ENCODE measurements at regions not wholly inside any gene's neighbourhood (a gene's known extent, or its start where the extent isn't known, plus 50 kb on each side); places are given as distances from the start of the nearest gene placed in this dataset.

DNA sequence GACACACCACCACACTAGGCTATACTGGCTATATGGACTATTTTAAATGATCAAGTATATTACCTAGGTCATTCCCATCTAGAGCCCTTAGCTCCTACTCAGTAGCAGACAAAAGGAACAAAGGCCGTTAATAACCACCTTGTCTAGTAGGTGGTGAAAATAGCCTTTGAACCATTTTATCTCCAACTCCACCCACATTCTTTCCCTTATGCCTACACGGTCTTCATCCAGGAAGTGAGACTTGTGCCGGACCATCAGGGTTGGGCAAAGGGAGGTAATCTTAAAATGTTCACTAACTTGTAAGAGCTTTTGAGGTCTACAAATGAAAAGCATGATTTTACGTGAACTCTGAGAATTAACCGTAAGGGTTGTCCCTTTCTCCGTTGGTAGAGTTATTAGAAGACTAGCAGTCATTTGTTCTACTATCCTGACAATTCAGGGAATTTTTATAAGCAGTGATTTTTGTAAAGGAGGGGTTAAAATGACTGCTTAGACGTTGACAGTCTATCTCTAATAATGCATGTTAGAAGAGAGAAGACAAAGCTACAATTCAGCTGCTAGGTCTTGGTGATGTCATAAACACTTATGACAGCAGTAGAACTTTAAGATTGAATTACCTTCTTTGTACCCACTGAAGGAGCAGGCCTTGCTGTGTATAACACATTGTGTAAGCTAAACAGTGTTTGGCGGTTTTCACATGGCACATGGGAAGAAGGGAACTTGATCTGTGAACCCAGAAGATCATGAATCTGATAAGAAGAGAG, 371.8 kb upstream of the JAG1 start:
- TF ChIP-seq, protein P1, sequence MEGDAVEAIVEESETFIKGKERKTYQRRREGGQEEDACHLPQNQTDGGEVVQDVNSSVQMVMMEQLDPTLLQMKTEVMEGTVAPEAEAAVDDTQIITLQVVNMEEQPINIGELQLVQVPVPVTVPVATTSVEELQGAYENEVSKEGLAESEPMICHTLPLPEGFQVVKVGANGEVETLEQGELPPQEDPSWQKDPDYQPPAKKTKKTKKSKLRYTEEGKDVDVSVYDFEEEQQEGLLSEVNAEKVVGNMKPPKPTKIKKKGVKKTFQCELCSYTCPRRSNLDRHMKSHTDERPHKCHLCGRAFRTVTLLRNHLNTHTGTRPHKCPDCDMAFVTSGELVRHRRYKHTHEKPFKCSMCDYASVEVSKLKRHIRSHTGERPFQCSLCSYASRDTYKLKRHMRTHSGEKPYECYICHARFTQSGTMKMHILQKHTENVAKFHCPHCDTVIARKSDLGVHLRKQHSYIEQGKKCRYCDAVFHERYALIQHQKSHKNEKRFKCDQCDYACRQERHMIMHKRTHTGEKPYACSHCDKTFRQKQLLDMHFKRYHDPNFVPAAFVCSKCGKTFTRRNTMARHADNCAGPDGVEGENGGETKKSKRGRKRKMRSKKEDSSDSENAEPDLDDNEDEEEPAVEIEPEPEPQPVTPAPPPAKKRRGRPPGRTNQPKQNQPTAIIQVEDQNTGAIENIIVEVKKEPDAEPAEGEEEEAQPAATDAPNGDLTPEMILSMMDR (conservative IDR thresholded peaks at IDR 0.05; ENCODE audit: low read depth, low read length), result no peak
- TF ChIP-seq SMC3 (IDR thresholded peaks at IDR 0.05; ENCODE audit: low read depth, low read length), result no peak
- TF ChIP-seq, protein P2, sequence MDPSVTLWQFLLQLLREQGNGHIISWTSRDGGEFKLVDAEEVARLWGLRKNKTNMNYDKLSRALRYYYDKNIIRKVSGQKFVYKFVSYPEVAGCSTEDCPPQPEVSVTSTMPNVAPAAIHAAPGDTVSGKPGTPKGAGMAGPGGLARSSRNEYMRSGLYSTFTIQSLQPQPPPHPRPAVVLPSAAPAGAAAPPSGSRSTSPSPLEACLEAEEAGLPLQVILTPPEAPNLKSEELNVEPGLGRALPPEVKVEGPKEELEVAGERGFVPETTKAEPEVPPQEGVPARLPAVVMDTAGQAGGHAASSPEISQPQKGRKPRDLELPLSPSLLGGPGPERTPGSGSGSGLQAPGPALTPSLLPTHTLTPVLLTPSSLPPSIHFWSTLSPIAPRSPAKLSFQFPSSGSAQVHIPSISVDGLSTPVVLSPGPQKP (IDR thresholded peaks at IDR 0.05; ENCODE audit: borderline replicate concordance, low read depth, low read length), result no peak
- no peak for TF ChIP-seq POLR2A (IDR thresholded peaks at IDR 0.05; ENCODE audit: low read depth, low read length)
- no peak for TF ChIP-seq MAZ (IDR thresholded peaks at IDR 0.05; ENCODE audit: borderline replicate concordance, low read depth, low read length)
- TF ChIP-seq USF2 (IDR thresholded peaks at IDR 0.05; ENCODE audit: low read depth, low read length), result no peak
- no peak for TF ChIP-seq FOS (IDR thresholded peaks at IDR 0.05; ENCODE audit: low read depth, low read length)
- TF ChIP-seq RAD21 (IDR thresholded peaks at IDR 0.05; ENCODE audit: low read length), result no peak
- TF ChIP-seq MXI1 (IDR thresholded peaks at IDR 0.05; ENCODE audit: borderline replicate concordance, low read depth, low read length), result no peak
